Erythroblast (primary cell): ENCODE measurements at regions not wholly inside any gene's neighbourhood (a gene's known extent, or its start where the extent isn't known, plus 50 kb on each side); places are given as distances from the start of the nearest gene placed in this dataset.
"Not testable (repeated sequence)": the region's sequence is repeated elsewhere in the genome, so short reads cannot be mapped to it uniquely, and the experiment has no call there.

Experiments
- DNase-seq, 2 experiments: peaks; one replicate each; lab custom pipeline; 2025; lab: John Stamatoyannopoulos, UW
- GATA1 ChIP-seq: IDR thresholded peaks from 2 replicates; pipeline ENCODE4 v1.6.1; 2011; ENCODE audit warnings: low read depth, mild to moderate bottlenecking, control low read depth, low read length, moderate library complexity
- POLR2A ChIP-seq: IDR thresholded peaks from 2 replicates; pipeline ENCODE4 v1.6.1; 2011; ENCODE audit warnings: mild to moderate bottlenecking, low read length

GRCh38 chrX:45804276-45804675 lies 603.6 kb upstream of the DIPK2B start:
- no peak for TF ChIP-seq POLR2A
- no peak for TF ChIP-seq GATA1
- no peak for DNase-seq

GRCh38 chrX:45803383-45803921 lies 602.8 kb upstream of the DIPK2B start:
- TF ChIP-seq GATA1 (no peak), POLR2A (no peak)
- no peak for DNase-seq

- DNase-seq: peak; percentile 4 to 7
- no peak for TF ChIP-seq POLR2A
- no peak for TF ChIP-seq GATA1
Observed at GRCh38 chrX:45801554-45801953, 600.9 kb upstream of the DIPK2B start.

- not testable (repeated sequence) for DNase-seq
Observed at GRCh38 chrX:45800746-45801453, 600.2 kb upstream of the DIPK2B start.

GRCh38 chrX:45799576-45799975 lies 598.9 kb upstream of the DIPK2B start:
- DNase-seq: no peak
- TF ChIP-seq POLR2A (no peak), GATA1 (no peak)

- TF ChIP-seq GATA1: no peak
- TF ChIP-seq POLR2A: no peak
- no peak for DNase-seq
Observed at GRCh38 chrX:45795546-45795945, 594.9 kb upstream of the DIPK2B start.

GRCh38 chrX:45794995-45795337 lies 594.3 kb upstream of the DIPK2B start:
- no peak for DNase-seq
- TF ChIP-seq POLR2A (no peak), GATA1 (no peak)

- TF ChIP-seq GATA1 (no peak), POLR2A (no peak)
Observed at GRCh38 chrX:45794323-45794994, 593.8 kb upstream of the DIPK2B start.

GRCh38 chrX:45788941-45789348 lies 588.3 kb upstream of the DIPK2B start:
- TF ChIP-seq GATA1: no peak
- no peak for TF ChIP-seq POLR2A
- no peak for DNase-seq

More at GRCh38 chrX:45794323-45794994, 593.8 kb upstream of the DIPK2B start:
- no peak for DNase-seq

GRCh38 chrX:45788315-45788714 lies 587.6 kb upstream of the DIPK2B start:
- no peak for TF ChIP-seq POLR2A
- TF ChIP-seq GATA1: no peak
- no peak for DNase-seq

- no peak for TF ChIP-seq GATA1
- TF ChIP-seq POLR2A: no peak
- DNase-seq: no peak
Observed at GRCh38 chrX:45784590-45784989, 583.9 kb upstream of the DIPK2B start.

GRCh38 chrX:45783002-45783401 lies 582.3 kb upstream of the DIPK2B start:
- no peak for TF ChIP-seq POLR2A
- no peak for TF ChIP-seq GATA1
- no peak for DNase-seq

GRCh38 chrX:45781901-45782553 lies 581.4 kb upstream of the DIPK2B start:
- peak in 1 of 2 experiments; percentile 0 for DNase-seq
- TF ChIP-seq GATA1 (no peak), POLR2A (no peak)

- DNase-seq: no peak
- TF ChIP-seq GATA1 (no peak), POLR2A (no peak)
Observed at GRCh38 chrX:45778616-45779015, 577.9 kb upstream of the DIPK2B start.
